Gastrocnemius medialis (tissue), 4 donors: ENCODE measurements at regions not wholly inside any gene's neighbourhood (a gene's known extent, or its start where the extent isn't known, plus 50 kb on each side); places are given as distances from the start of the nearest gene placed in this dataset.

Source experiments
- CTCF ChIP-seq, 5 experiments: fragments of 450-650 bp in 3 of 5; fragments of 200-600 bp in 2 of 5; sonication (generic) in 2 of 5; IDR thresholded peaks in 4 of 5; conservative IDR thresholded peaks in 1 of 5; 1 replicate in 4 of 5; 2 replicates in 1 of 5; pipeline ENCODE4 v1.5.1; 2016 to 2019; ENCODE audit warnings: antibody characterized with exemption in 5 of 5, mild to moderate bottlenecking in 3 of 5, moderate library complexity in 3 of 5
- POLR2A ChIP-seq, 2 donors: fragments of 450-650 bp; IDR thresholded peaks; one replicate each; pipeline ENCODE4 v1.6.1; 2017; ENCODE audit warnings: antibody characterized with exemption in 2 of 2, mild to moderate bottlenecking in 2 of 2, moderate library complexity in 2 of 2

- TF ChIP-seq POLR2A (IDR thresholded peaks at IDR 0.05) (no peak), CTCF (IDR thresholded peaks at IDR 0.05 in 4 of 5, conservative IDR thresholded peaks at IDR 0.05 in 1 of 5) (no peak)
These were observed 649.0 kb downstream of the RNF144B start for GRCh38 chr6:19036196-19036555.
